ENCODE measurements at regions not wholly inside any gene's neighbourhood (a gene's known extent, or its start where the extent isn't known, plus 50 kb on each side); places are given as distances from the start of the nearest gene placed in this dataset.

DNA sequence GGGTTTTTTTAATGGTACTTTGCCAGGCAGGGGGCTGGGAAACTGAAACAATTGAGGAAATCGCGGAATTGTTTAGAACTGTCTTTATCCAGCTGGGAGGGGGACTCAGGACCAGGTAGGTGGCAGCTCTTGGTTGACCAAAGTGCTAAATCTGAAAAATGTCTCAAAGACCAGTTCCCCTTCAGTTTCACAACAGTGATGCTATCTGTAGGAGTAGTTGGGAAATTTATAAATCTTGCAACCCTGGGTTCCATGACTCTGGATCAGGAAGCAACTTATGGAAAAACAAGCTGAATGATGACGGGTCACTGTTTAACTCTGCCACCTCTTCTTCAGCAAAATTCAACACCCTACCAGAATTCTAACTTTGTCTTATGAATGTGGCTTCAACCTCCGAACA is 99.7 kb downstream of the FAM50B start:
- DNase-seq (ENCODE audit: low read depth), result peak; percentile 32
- TF ChIP-seq, protein P1, sequence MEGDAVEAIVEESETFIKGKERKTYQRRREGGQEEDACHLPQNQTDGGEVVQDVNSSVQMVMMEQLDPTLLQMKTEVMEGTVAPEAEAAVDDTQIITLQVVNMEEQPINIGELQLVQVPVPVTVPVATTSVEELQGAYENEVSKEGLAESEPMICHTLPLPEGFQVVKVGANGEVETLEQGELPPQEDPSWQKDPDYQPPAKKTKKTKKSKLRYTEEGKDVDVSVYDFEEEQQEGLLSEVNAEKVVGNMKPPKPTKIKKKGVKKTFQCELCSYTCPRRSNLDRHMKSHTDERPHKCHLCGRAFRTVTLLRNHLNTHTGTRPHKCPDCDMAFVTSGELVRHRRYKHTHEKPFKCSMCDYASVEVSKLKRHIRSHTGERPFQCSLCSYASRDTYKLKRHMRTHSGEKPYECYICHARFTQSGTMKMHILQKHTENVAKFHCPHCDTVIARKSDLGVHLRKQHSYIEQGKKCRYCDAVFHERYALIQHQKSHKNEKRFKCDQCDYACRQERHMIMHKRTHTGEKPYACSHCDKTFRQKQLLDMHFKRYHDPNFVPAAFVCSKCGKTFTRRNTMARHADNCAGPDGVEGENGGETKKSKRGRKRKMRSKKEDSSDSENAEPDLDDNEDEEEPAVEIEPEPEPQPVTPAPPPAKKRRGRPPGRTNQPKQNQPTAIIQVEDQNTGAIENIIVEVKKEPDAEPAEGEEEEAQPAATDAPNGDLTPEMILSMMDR (IDR thresholded peaks at IDR 0.05; ENCODE audit: insufficient read depth, low read depth, low read length), result no peak
- H3K4me3 ChIP-seq (ENCODE audit: low read depth, low read length), result no peak overlapping the region

DNA sequence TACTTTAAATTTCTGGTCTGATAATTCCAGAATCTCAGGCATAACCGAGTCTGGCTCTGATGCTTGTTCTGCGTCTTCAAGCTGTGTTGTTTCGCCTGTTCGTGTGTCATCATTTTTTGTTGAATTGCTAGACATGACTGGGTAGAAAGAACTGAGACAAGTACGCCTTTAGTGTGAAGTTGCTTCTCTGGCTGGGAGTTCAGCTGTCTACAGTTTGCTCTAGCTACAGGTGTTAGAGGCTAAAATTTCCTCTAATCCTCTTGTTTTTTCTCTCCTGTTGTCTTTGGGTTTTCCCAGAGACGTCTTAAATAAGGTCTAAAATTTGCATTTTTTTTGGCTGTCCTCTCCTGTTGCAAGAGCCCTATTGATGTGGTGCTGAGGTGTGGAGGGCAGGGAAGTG is 100.3 kb downstream of the FAM50B start:
- H3K4me3 ChIP-seq (ENCODE audit: low read depth, low read length), result no peak overlapping the region
- DNase-seq (ENCODE audit: low read depth), result no peak
- TF ChIP-seq, protein P1 (IDR thresholded peaks at IDR 0.05; ENCODE audit: insufficient read depth, low read depth, low read length), result no peak

DNA sequence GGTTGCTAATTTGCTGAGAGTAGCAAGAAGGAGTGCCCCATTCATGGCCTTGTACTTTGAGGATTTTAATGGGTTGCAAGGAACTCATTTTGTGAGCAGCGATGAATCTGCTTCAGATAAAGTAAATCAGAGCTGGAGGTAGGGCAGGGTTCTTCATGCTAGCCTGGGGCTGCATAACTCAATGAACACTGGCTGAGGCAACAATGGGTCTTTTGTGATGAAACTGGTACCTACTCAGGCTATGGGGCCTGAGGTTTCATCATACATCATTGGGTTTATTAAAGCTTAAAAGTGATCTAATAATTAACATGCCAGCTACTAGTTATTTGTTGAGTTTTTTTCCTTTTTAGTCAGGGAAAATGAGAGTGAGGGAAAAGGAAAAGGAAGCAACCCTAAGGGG is 106.9 kb downstream of the FAM50B start:
- DNase-seq (ENCODE audit: low read depth), result no peak
- TF ChIP-seq, protein P1 (IDR thresholded peaks at IDR 0.05; ENCODE audit: insufficient read depth, low read depth, low read length), result no peak
- H3K4me3 ChIP-seq (ENCODE audit: low read depth, low read length), result no peak overlapping the region

DNA sequence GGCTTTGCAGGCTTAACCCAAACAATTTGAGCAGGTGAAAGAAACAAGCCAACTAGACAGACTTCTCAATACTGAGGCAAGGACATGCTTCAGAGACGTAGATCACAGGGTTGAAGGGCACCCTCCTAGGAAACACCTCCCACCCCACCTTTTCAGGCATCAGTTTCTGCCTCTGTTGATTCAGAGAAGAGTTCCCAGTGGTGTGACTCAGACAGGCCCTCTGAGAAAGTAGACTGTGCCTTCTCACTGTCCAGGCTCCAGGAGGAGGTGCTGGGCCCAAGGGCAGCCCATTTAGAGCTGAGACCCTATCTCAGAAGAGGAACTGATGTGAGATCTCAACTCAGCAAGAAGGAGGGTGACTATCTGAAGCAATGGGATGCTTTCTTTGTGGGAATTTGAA is 108.1 kb downstream of the FAM50B start:
- H3K4me3 ChIP-seq (ENCODE audit: low read depth, low read length), result no peak overlapping the region
- TF ChIP-seq, protein P1 (IDR thresholded peaks at IDR 0.05; ENCODE audit: insufficient read depth, low read depth, low read length), result no peak
- DNase-seq (ENCODE audit: low read depth), result no peak

DNA sequence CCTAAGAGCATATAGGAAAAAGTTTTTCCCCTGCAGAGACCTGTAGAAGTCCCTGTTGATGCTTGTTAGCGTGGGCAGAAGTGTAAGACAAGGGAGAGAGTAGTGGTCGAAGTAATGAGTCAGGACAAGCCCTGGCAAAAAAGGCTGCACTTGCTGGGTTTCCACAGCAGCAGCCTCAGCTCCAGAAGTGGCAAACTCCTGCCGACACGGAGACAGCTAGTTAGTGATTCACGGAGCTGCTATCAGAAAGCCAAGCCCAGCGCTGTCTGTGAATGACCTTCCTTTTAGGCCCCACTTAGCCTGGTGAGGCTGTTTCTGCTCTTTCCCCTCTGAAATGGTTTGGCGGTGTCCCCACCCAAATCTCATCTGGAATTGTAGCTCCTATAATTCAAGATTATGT is 109.1 kb downstream of the FAM50B start:
- no peak for DNase-seq (ENCODE audit: low read depth)
- TF ChIP-seq, protein P1 (IDR thresholded peaks at IDR 0.05; ENCODE audit: insufficient read depth, low read depth, low read length), result no peak
- no peak overlapping the region for H3K4me3 ChIP-seq (ENCODE audit: low read depth, low read length)

DNA sequence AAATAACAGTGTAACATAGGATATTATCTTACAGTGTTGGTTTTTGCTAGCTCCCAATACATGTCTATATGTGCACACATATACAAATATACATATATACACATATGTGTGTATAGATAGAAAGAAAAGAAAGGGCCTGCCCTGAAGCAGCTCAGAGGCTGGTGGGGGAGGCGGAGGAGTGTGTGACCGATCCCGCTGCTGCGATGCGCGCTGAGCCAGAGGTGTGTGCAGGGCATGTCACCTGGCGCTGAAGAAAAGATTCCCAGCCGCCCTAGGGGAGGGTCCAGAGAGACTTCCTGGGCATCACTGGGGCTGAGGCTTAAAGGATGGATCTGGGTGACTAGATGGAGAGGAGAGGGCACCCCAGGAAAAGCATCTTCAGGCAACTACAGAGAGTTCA is 110.2 kb downstream of the FAM50B start:
- DNase-seq (ENCODE audit: low read depth), result no peak
- no peak overlapping the region for H3K4me3 ChIP-seq (ENCODE audit: low read depth, low read length)
- TF ChIP-seq, protein P1 (IDR thresholded peaks at IDR 0.05; ENCODE audit: insufficient read depth, low read depth, low read length), result no peak

DNA sequence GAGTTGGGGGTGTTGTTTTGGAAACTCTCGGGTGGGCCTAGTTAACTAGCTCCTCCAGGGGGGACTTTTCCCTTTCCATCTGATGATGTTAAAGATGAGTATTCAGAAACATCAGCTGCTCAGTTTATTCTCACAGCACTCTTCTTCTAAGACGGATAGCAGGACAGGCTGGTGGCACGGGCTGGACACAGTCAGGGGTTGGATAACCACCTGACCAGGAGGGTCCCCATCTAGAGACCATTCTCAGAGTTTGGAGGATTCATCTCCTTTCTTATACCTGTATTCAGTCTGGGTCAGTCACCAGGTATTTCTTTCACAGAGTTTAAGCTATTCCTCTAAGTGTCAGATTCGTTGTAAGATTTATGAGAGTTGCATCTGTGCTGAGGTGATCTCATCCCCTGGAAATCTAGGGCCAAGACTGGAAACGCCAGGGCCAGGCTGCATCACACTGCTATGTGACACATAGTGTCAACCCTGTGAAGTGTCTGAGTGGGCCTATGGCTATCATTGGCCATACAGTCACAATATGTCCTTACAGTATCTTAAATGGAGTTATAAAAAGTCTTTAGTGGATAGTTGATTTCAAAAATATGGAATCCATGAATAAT is 111.7 kb downstream of the FAM50B start:
- DNase-seq (ENCODE audit: low read depth), result no peak

More for the DNA sequence above, 111.7 kb downstream of the FAM50B start:
- no peak overlapping the region for H3K4me3 ChIP-seq (ENCODE audit: low read depth, low read length)
- TF ChIP-seq, protein P1 (IDR thresholded peaks at IDR 0.05; ENCODE audit: insufficient read depth, low read depth, low read length), result no peak

Measured in fibroblast of villous mesenchyme (primary cell).